ENCODE measurements at regions not wholly inside any gene's neighbourhood (a gene's known extent, or its start where the extent isn't known, plus 50 kb on each side); places are given as distances from the start of the nearest gene placed in this dataset.

DNA sequence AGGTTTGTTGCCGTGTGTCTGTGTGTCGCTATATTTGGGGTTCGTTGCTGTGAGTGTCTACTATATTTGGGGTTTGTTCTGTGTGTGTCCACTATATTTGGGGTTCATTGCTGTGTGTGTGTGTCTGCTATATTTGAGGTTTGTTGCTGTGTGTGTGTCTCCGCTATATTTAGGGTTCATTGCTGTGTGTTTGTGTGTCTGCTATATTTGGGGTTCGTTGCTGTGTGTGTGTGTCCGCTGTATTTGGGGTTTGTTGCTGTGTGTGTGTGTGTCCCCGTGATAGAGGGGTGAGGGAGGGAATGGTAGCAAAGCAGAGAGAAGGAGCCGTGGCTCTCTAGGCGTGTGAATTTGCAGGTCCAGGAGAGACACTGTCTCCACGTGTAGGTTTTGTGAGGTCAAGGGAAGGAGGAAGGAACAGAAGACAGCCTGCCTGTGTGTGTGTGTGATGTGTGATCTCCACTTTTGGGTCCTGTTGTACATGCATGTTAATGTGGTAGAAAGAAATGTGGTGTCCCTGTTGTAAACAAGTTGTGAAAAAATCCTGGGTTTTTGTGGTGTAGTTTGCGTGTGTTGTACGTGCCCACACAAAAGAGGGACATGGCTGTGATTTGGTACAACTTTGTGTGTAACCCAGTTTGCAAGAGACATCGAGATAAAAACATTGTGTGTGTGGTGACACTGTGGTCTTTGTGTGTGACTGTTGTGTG is 56.3 kb upstream of the ECE1 start:
- DNase-seq, result no peak

DNA sequence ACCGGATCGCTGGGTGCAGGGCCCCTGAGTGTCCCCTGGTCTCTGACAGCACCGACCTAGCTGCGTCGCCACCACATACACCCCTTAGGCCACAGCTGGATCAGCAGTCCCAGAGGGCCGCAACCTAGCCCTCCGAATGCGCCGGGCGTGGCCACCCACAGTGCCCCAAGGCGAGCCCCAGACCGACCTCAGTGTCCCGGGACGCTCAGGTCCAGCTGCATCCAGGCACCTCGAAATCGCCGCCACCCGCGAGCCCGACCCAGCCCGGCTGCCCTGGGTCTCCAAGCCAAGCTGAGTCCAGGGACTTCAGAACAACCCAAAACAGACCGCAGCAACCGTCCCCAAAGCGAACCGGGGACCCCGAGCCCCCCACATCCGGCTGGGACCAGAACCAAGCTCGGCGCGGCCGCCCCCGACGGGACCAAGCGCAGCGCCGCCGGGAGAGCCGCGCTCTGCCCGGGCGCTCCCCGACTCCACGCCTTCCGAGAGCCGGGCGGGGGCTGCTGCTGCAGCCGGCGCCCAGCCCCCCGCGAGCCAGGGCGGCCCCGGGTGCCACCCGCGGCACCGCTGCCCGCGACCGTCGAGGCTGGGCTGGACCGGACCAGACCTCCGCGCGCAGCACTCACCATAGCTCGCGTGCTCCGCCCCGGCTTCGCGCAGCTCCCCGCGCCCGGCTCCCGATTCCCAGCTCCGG is 54.6 kb upstream of the ECE1 start:
- DNase-seq, result no peak

DNA sequence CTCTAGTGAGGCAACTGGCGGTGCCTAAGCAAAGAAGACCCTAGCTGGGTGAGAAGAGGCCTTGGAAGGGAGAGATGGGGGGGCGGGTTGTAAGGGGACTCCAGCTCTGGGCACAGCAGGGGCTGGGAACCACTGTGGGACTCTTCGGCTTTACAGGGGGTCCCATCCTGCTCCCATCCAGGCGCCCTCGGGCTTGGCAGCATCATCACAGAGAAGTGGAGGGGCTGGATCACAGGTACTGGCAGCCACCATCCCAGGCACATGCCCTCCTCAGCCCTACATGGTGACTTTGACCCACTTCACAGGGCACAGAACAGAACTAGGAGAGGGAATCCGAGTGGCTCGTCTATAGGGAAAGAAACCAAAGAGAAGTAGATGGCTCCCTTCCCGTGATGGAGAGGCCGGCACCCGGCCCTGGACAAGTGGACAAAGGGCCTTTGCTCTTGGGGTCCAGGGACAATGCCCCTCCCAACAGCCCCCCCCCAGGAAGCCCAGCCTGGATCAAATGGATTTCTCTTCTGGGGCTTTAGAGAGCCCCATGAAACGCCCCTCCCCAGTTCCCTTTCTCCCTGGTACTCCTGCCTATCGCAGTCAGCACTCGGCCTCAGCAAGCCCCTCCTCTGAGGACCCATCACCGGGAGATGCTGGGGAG is 54.0 kb upstream of the ECE1 start:
- DNase-seq, result no peak

DNA sequence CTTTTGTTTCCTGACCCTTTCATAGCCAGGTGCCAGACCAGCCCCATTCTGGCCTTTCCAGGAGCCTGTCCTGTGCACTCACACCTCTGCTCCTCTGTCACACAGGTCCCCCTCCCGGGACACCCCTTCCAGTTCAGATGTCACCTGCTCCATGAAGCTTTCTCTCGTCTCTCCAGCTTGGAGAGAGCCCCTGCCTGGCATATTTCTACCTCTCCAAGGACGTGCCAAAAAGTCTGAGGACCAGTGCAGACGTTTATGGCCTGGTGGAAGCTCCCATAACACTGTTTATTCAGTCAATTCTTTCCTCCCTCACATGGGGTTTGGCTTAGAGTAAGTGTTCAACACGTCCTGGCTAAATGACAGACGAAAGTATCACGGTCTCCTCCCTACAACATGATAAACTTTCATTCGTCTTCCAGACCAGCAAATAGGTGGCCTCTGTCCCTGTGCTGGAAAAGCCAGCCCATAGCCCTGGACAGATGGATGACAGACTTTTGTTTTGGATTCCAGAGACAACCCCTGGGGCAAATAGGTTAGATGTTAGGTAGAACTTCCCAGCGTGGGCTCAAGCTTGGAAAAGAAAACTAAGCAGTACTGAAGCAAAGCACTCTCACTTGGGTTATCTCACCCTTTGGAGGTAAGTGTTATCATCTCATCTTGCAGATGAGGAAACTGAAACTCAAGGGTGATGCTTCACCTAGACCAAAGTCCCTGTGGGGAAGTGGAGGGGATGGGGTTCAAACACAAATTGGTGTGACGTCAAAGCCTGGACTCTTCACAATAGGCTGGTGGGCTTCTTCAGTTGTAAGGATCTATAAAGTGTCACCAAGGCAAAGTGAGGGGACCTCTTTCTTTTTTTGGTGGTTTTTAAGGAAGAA is 52.9 kb upstream of the ECE1 start:
- DNase-seq, result no peak

DNA sequence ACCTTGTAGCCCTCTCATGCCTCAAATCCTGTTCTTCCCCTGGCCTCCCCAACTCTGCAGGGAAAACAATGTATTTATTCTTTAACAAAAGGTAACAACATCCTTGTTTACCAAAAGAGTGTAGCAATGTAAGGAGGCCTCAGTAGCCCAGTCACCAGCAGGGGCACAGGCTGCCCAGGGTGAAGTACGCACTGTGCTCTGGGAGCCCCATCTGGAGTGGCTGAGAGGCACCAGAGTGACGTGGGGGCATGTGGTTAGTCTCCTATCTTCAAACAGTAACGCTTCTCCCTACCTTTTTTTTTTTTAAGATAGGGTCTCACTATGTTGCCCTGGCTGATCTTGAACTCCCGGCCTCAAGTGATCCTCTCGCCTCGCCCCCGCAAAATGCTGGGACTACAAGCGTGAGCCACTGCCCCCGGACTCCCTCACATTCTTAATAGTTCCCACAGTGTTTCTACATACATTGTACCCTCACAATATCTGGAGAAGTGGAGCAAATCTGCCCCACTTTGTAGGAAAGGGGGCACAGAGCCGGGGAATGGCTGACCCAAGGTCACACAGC is 51.3 kb upstream of the ECE1 start:
- DNase-seq, result no peak

DNA sequence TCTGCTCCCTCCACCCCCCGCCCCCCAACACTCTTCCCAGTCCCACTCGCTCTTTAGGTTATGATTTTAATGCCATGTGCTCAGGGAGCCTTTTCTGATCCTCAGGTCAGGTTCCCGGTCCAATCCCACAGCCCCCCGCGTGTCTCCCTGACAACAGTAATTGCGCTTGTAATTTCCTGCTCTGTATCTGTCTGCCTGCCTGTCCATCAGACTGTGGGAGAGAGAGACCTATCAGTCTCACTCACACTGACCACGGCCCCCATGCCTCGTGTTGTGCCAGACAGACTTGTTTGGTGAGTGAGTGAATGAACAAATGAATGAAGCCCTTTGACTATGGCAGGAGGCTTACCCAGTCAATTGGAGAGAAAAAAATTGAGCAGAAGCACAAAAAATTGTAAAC is 50.8 kb upstream of the ECE1 start:
- no peak for DNase-seq

DNA sequence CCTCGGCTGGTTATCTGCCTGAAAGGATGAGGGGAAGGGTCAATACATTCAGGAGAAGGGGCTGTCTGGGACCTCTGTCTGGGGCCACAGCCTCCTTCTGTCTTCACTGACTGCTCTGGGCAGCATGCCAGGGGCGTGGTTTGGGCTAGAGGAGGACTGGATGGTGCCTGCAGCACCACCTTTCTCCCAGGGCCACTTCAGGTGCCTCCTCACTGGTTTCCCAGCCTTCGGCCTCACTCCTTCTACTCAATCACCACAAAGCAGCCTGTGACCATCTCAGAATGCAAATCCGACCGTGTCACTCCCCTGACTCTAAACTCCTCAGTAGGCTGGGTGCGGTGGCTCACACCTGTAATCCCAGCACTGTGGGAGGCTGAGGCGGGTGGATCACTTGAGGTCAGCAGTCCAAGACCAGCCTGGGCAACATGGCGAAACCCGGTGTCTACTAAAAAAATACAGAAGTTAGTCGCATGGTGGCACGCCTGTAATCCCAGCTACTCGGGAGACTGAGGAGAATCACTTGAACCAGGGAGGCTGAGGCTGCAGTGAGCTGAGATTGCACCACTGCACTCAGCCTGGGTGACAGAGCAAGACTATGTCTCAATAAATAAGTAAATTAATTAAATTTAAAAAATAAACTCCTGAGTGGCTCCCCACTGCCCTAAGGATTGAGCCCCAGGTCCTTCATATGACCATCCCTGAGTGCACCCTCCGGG is 50.1 kb upstream of the ECE1 start:
- no peak for DNase-seq
